Vagina (tissue), 2 donors: ENCODE measurements at regions not wholly inside any gene's neighbourhood (a gene's known extent, or its start where the extent isn't known, plus 50 kb on each side); places are given as distances from the start of the nearest gene placed in this dataset.

Experiments used
- CTCF ChIP-seq, 3 experiments: fragments of 450-650 bp in 2 of 3; fragments of 200-600 bp in 1 of 3; sonication (generic) in 1 of 3; IDR thresholded peaks; one replicate each; pipeline ENCODE4 v1.5.1; 2017 to 2019; ENCODE audit warnings: antibody characterized with exemption in 3 of 3, mild to moderate bottlenecking in 2 of 3, moderate library complexity in 2 of 3
- POLR2A ChIP-seq, 2 donors: fragments of 450-650 bp; IDR thresholded peaks; one replicate each; pipeline ENCODE4 v1.6.1; 2017; ENCODE audit warnings: antibody characterized with exemption in 2 of 2, mild to moderate bottlenecking in 2 of 2, moderate library complexity in 2 of 2

GRCh38 chr3:177449360-177450006, 252.2 kb upstream of the TBL1XR1 start:
- TF ChIP-seq CTCF (IDR thresholded peaks at IDR 0.05): no peak
- TF ChIP-seq POLR2A (IDR thresholded peaks at IDR 0.05): no peak
